Naive thymus-derived CD8-positive, alpha-beta T cell (primary cell): ENCODE measurements at regions not wholly inside any gene's neighbourhood (a gene's known extent, or its start where the extent isn't known, plus 50 kb on each side); places are given as distances from the start of the nearest gene placed in this dataset.

Experiments used
- ATAC-seq, 2 donors: fragments of 150-1000 bp; cut with Tn5 transposase in 1 of 2; sonication (Bioruptor Pico), chemical (Tn5 transposase) in 1 of 2; 1 replicate in 1 of 2; 2 replicates in 1 of 2; pipeline ENCODE4 v1.10.0; 2021; ENCODE audit warnings: mild to moderate bottlenecking in 2 of 2, moderate library complexity in 2 of 2
- POLR2A ChIA-PET: fragments of 350-600 bp; sonication (Branson Sonifier 250); formaldehyde crosslinking; loops from one replicate; lab custom pipeline; 2021; ENCODE audit warnings: antibody characterized with exemption; lab: Charles Lee
- DNase-seq, 10 donors: peaks; one replicate each; pipeline versions ENCODE4 v3.0.0 to v3.0.0-alpha.2; 2020 to 2022
- H3K27ac Mint-ChIP-seq, 10 donors: one replicate each; pipeline ENCODE4 v1.8.0; 2020 to 2022; ENCODE audit warnings: mild to moderate bottlenecking in 10 of 10, mixed read lengths in 10 of 10, moderate library complexity in 4 of 10, inconsistent platforms in 1 of 10
- H3K27me3 Mint-ChIP-seq, 5 donors: one replicate each; pipeline ENCODE4 v1.8.0; 2021 to 2022; ENCODE audit warnings: mixed read lengths in 5 of 5
- H3K36me3 Mint-ChIP-seq, 3 donors: one replicate each; pipeline ENCODE4 v1.8.0; 2020 to 2022; ENCODE audit warnings: mixed read lengths in 3 of 3, mild to moderate bottlenecking in 2 of 3, inconsistent platforms in 1 of 3
- H3K4me1 Mint-ChIP-seq, 4 donors: one replicate each; pipeline ENCODE4 v1.8.0; 2021 to 2022; ENCODE audit warnings: mixed read lengths in 4 of 4
- H3K4me3 Mint-ChIP-seq, 10 donors: one replicate each; pipeline ENCODE4 v1.8.0; 2020 to 2022; ENCODE audit warnings: mild to moderate bottlenecking in 10 of 10, mixed read lengths in 10 of 10, moderate library complexity in 6 of 10, inconsistent platforms in 1 of 10
- H3K9me3 Mint-ChIP-seq, 9 donors: one replicate each; pipeline ENCODE4 v1.8.0; 2020 to 2022; ENCODE audit warnings: mixed read lengths in 9 of 9, mild to moderate bottlenecking in 3 of 9, inconsistent platforms in 1 of 9, moderate library complexity in 1 of 9

DNA sequence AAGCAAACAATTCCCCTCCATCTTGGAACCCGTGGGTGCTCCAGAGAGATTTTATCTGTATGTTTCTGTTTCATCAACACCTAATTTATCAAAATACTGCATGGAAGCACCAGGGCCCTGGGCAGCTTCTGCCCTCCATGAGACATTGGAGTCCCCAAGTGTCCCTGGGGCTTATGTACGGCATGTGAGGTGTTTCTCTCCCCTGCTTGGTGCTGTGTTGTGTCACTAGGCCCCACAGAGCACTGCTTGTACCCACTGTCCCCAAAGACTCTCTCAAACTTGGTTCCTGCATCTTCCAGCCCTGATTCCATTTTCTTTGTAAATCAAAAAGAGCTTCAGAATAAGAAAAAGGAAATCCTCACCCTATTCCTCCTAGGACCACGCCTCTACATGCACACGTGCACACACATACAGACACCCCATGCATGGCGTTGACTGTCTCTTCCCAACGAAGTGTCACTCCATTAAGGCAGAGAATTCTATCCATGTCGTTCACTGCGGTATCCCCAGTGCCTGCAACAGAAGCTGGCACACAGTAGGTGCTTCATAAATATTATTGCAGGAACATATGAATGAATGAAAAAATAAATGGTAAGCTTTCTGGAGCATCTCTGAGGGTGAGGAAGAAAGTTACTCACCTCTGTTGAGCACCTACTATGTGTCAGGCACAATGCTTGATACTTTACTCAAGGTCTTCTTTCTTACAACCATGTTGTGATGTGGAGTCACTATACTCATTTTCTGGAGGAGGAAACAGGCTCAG lies 191.6 kb downstream of the DICER1 start:
- DNase-seq, result no peak
- peaks cover 0 to 6% (median 0%) of the 10 kb centered on the region in 9 donors for H3K9me3 Mint-ChIP-seq
- no peak overlapping the region for H3K27ac Mint-ChIP-seq
- no peaks in the 10 kb centered on the region for H3K36me3 Mint-ChIP-seq
- H3K4me1 Mint-ChIP-seq, result peaks cover 0 to 6% (median 0%) of the 10 kb centered on the region in 4 donors
- POLR2A ChIA-PET, result no interaction called here
- peaks cover 4 to 30% (median 23%) of the 10 kb centered on the region in 5 donors for H3K27me3 Mint-ChIP-seq
- H3K4me3 Mint-ChIP-seq, result no peak overlapping the region
- ATAC-seq, result no peak

DNA sequence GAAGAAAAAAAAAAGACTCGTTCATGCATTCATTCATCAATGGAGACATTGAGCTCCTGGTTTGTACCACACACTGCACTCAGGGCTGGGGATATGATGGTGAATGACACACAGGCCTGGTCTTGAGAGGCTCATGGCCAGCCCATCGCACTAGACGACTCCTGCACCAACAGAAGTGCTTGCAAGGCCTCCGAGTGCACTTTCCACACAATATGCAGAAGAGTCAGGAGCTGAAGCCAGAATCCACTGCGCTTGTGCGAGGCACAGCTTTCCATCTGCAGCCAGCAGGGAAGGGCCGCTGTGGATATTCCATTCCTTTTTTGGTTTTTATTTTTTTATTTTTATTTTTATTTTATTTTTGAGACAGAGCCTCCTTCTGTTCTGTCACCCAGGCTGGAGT lies 192.4 kb downstream of the DICER1 start:
- Mint-ChIP-seq H3K9me3 (no peaks in the 10 kb centered on the region), H3K36me3 (no peaks in the 10 kb centered on the region), H3K27ac (no peak overlapping the region), H3K4me3 (no peak overlapping the region), H3K27me3 (peaks cover 4 to 30% (median 16%) of the 10 kb centered on the region in 5 donors), H3K4me1 (peaks cover 0 to 6% (median 0%) of the 10 kb centered on the region in 4 donors)
- DNase-seq (no peak), ATAC-seq (no peak)
- POLR2A ChIA-PET, result no interaction called here

DNA sequence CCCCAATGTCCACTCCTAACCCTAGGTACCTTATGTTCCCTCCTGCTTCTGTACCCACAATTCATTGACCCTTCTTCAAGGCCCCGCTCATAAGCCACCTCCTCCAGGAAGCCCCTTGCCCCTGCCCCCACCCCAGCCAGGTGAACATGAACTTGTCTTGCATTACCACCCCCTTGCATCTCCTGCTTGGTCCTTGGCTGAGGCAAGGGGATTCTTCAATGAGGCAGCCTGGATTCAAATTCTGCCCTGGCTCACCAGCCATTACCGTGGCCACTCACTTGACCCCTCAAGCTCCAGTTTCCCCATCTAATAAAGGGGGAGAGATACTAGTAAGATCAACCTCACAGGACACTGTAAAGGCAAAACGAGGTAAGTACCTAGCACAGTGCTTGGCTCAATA lies 193.1 kb downstream of the DICER1 start:
- POLR2A ChIA-PET, result no interaction called here
- ATAC-seq, result no peak
- DNase-seq, result no peak
- no peak overlapping the region for H3K27ac Mint-ChIP-seq
- no peaks in the 10 kb centered on the region for H3K36me3 Mint-ChIP-seq
- no peak overlapping the region for H3K4me3 Mint-ChIP-seq
- H3K27me3 Mint-ChIP-seq, result peaks cover 8 to 36% (median 16%) of the 10 kb centered on the region in 5 donors
- H3K9me3 Mint-ChIP-seq, result no peaks in the 10 kb centered on the region
- peaks cover 0 to 6% (median 0%) of the 10 kb centered on the region in 4 donors for H3K4me1 Mint-ChIP-seq

DNA sequence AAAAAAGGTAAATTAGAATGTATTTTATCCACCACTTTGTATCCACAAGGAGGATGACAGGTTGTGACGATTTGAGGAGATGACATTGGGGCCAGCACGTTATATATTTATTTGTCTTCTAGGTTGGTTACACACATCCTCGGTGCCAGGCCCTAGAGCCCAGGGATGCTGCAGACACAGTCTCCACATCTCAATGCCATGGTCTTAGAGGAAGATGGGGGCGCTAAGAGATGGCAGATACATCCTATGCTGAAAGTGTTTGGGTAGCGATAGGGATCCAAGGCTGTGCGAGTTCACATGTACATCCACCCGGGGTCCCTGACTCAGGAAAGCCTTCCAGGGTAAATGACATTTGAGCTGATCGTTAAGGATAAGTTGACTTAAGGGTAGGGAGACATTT lies 193.1 kb upstream of the GSC start:
- Mint-ChIP-seq H3K36me3 (no peaks in the 10 kb centered on the region), H3K27ac (no peak overlapping the region), H3K4me3 (no peak overlapping the region), H3K9me3 (no peaks in the 10 kb centered on the region), H3K27me3 (peaks cover 10 to 40% (median 16%) of the 10 kb centered on the region in 5 donors), H3K4me1 (peaks cover 0 to 6% (median 0%) of the 10 kb centered on the region in 4 donors)
- DNase-seq (no peak), ATAC-seq (no peak)
- POLR2A ChIA-PET, result no interaction called here

DNA sequence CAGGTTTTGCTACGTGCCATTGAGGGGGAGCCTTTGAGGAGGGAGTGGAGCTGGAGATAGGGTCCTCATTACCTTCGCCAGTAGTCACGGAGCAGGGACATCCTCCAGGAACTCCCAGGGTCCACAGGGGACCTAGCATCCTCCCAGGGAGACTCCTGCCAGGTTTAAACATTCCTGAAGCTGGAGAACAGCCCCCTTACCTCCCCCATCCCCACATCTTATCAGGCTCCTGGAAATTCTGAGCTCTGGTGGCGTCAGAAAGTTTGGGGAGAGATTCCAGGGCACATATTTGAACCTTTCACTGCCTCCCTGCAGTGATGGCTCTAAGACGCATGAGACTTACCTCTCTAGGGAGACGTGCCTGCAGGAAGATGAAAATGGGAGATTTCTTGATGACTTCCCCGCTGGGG lies 192.3 kb upstream of the GSC start:
- DNase-seq (no peak), ATAC-seq (no peak)
- POLR2A ChIA-PET, result interaction anchor here (0.6 kb wide), 1 partner anchor 22 kb away, joined by 3 read pairs; no protein-coding TSS in a partner anchor
- H3K27me3 Mint-ChIP-seq, result peaks cover 10 to 31% (median 10%) of the 10 kb centered on the region in 5 donors
- H3K27ac Mint-ChIP-seq, result no peak overlapping the region
- peaks cover 0 to 6% (median 0%) of the 10 kb centered on the region in 4 donors for H3K4me1 Mint-ChIP-seq
- no peak overlapping the region for H3K4me3 Mint-ChIP-seq
- H3K9me3 Mint-ChIP-seq, result no peaks in the 10 kb centered on the region
- H3K36me3 Mint-ChIP-seq, result no peaks in the 10 kb centered on the region

DNA sequence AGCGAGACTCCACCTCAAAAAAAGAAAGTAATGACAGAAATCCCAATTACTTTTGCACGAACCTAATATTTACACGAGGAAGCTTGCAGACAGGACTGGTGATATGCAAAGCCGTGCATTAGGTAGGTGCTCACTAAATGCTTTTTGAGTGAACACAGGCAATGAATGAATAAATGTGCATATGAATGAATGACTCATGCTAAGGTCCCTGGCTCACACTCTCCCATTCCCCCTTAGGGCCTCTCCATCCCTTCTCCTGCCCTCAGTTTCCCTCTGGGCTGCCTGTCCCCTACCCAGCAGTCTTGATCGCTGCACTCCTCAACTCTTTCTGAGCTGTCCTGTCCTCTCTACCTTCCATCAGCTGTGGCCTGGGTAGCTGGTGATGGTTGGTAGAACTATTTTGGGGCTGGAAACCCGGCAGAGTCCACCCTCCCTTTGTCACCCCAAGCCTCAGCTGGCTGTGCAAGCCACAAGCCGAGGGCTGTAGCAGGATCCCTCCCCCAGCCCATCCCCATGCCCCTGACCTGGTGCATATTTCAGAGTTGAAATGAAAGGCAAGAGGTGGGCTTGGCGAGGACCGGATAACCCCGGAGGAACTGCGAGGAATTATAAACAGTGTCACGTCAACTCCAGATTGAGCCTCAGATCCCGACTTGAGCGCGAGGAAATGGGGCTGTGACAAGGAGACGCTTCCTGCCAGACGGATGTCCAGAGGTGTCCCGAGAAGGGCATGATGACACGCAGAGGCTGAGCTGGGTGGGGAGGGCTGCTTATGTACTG lies 191.7 kb upstream of the GSC start:
- Mint-ChIP-seq H3K27me3 (peaks cover 10 to 26% (median 11%) of the 10 kb centered on the region in 5 donors), H3K4me1 (peaks cover 0 to 6% (median 0%) of the 10 kb centered on the region in 4 donors), H3K36me3 (no peaks in the 10 kb centered on the region), H3K27ac (no peak overlapping the region), H3K9me3 (no peaks in the 10 kb centered on the region), H3K4me3 (no peak overlapping the region)
- no peak for ATAC-seq
- POLR2A ChIA-PET, result interaction anchor here (0.6 kb wide), 1 partner anchor 23 kb away, joined by 3 read pairs; no protein-coding TSS in a partner anchor
- DNase-seq, result no peak

DNA sequence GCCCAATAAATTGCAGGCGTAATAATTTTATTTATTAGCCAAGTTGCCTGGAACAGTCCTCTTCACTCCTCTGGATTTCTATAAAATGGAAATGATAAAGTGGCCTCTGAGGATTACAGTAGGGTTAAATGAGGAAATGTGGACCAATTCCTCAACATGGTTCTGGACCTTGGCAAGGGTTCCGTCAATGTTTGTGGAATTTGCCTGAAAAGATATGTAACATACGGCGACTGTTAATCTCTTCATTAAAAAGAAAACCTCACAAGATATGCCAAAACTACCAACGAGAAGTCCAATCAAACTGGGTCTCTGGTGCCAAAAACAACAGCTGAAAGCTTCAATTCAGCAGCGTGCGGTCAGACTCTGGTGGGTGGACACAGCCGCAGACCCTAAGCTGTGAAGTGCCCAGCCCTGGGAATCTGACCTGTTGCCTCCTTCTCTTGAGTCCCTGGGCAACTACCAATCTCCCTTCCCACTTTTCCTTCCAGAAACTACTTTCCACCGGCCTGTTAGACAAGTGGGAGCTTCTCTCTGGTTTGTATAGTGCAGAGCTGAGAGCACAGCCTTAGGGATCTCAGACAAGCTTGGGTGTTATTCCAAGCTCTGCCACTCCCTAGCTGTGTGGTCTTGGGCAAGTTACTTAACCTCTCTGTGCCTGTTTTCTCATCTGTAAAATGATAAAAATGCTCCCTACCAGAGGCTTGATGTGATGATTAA lies 190.5 kb upstream of the GSC start:
- H3K27ac Mint-ChIP-seq, result no peak overlapping the region
- no peak overlapping the region for H3K4me3 Mint-ChIP-seq
- ATAC-seq, result no peak
- H3K4me1 Mint-ChIP-seq, result peaks cover 0 to 6% (median 0%) of the 10 kb centered on the region in 4 donors
- POLR2A ChIA-PET, result no interaction called here
- no peaks in the 10 kb centered on the region for H3K36me3 Mint-ChIP-seq
- H3K9me3 Mint-ChIP-seq, result no peaks in the 10 kb centered on the region
- peaks cover 6 to 25% (median 13%) of the 10 kb centered on the region in 5 donors for H3K27me3 Mint-ChIP-seq
- no peak for DNase-seq

DNA sequence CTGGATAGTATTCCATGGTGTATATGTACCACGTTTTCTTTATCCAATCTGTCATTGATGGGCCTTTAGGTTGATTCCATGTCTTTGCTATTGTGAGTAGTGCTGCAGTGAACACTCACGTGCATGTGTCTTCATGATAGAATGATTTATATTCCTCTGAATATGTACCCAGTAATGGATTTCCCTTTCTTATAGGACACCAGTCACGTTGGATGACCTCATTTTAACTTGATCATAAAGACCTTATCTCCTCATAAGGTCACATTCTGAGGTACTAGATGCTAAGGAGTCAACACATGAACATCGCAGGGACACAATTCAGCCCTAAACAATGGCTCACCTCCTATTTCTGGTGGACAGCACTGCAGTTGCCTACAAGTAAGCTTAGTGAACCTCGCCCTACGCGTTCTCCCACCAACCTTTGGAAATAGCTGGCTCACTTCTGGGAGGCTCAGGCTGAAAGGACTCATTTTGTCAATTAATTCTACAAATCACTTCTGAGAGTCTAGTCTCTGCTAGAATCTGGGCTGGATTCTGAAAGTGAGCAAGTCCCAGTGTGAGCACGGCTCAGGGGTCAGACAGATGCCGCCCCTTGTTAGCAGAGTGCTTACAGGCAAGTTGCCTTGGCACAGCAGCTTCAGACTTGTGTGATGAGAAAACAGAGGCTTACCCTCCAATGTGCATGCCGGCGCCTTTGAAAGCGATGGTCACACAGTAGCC lies 183.8 kb upstream of the GSC start:
- Mint-ChIP-seq H3K9me3 (no peaks in the 10 kb centered on the region), H3K4me3 (no peak overlapping the region), H3K27ac (no peak overlapping the region), H3K4me1 (no peaks in the 10 kb centered on the region), H3K36me3 (no peaks in the 10 kb centered on the region), H3K27me3 (peaks cover 2 to 21% (median 8%) of the 10 kb centered on the region in 5 donors)
- no peak for DNase-seq
- ATAC-seq, result no peak
- POLR2A ChIA-PET, result no interaction called here

DNA sequence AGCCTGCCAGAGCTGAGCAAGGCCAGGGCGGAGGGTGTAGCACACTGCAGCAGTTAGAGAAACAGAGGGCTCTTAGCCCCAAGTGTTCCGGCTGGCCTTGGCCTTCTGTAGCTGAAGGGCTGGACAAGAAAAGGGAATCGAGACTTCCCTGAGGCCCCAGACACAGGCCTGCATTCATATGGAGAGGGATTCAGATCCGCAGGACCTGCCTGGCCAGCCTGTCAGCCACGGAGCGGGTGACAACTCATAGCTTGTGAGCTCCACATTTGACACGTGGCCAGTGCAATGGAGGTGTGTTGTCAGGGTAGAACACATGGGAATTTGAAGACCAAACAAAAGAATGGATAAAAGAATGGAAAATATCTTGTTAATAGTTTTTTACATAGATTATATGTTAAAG lies 182.2 kb upstream of the GSC start:
- H3K9me3 Mint-ChIP-seq, result peaks cover 0 to 4% (median 0%) of the 10 kb centered on the region in 9 donors
- no peak for DNase-seq
- ATAC-seq, result no peak
- H3K4me1 Mint-ChIP-seq, result no peaks in the 10 kb centered on the region
- POLR2A ChIA-PET, result no interaction called here
- H3K4me3 Mint-ChIP-seq, result no peak overlapping the region
- H3K27ac Mint-ChIP-seq, result no peak overlapping the region
- peaks cover 1 to 26% (median 7%) of the 10 kb centered on the region in 5 donors for H3K27me3 Mint-ChIP-seq
- no peaks in the 10 kb centered on the region for H3K36me3 Mint-ChIP-seq

DNA sequence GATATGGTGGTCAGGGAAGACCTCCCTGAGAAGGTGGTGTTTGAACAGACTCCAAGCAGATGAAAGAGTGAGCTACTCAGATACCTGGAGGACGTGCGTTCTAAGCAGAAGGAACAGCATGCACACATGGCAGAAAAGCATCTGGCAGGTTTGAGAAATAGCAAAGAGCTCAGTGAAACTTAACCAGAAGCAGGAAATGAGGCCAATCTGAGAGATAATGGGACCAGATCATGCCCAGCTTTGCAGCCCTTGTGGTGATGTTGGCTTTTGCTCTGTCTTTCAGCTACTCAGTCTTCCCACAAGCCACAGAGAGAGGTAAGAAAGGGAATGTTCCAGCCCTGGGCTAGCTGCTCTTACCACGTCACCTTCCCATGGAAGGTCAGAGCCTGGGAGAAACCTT lies 176.3 kb upstream of the GSC start:
- peak; percentile 50 to 52 for ATAC-seq
- peaks cover 0 to 8% (median 1%) of the 10 kb centered on the region in 5 donors for H3K27me3 Mint-ChIP-seq
- POLR2A ChIA-PET, result no interaction called here

DNA sequence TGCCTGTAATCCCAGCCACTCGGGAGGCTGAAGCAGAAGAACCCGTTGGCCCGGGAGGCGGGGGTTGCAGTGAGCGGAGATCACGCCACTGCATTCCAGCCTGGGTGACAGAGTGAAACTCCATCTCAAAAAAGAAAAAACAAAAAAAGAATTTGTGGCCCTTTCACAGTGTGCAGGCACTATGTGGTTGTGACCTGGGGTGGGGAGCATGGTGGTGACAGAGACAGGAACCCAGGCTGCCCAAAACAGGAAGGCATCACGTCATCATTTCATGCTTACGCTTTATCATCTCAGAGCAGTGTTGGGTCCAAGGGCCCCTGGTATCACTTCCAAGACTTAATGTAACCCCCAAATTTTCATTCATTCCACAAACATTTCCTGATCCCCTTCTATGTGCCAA lies 175.7 kb upstream of the GSC start:
- Mint-ChIP-seq H3K27me3 (peaks cover 0 to 8% (median 1%) of the 10 kb centered on the region in 5 donors), H3K27ac (peak overlapping the region in 9 of 10 donors; percentile 21 to 95 (median 64)), H3K4me1 (peaks cover 0 to 13% (median under 1%) of the 10 kb centered on the region in 4 donors), H3K4me3 (peak overlapping the region in 4 of 10 donors; percentile 31 to 58 (median 56)), H3K9me3 (peaks cover 0 to 4% (median 0%) of the 10 kb centered on the region in 9 donors), H3K36me3 (no peaks in the 10 kb centered on the region)
- DNase-seq (peak in 3 of 10 donors; percentile 7 to 61 (median 24)), ATAC-seq (peak; percentile 61 to 89)
- POLR2A ChIA-PET, result no interaction called here

More for the DNA sequence above, 176.3 kb upstream of the GSC start:
- peak in 2 of 10 donors; percentile 17 to 47 for DNase-seq
- H3K4me3 Mint-ChIP-seq, result peak overlapping the region in 6 of 10 donors; percentile 7 to 58 (median 52)
- H3K27ac Mint-ChIP-seq, result peak overlapping the region in 8 of 10 donors; percentile 12 to 95 (median 76)
- peaks cover 0 to 4% (median 0%) of the 10 kb centered on the region in 9 donors for H3K9me3 Mint-ChIP-seq
- H3K36me3 Mint-ChIP-seq, result no peaks in the 10 kb centered on the region
- peaks cover 0 to 13% (median under 1%) of the 10 kb centered on the region in 4 donors for H3K4me1 Mint-ChIP-seq
